ENCODE measurements at regions not wholly inside any gene's neighbourhood (a gene's known extent, or its start where the extent isn't known, plus 50 kb on each side); places are given as distances from the start of the nearest gene placed in this dataset.

DNA sequence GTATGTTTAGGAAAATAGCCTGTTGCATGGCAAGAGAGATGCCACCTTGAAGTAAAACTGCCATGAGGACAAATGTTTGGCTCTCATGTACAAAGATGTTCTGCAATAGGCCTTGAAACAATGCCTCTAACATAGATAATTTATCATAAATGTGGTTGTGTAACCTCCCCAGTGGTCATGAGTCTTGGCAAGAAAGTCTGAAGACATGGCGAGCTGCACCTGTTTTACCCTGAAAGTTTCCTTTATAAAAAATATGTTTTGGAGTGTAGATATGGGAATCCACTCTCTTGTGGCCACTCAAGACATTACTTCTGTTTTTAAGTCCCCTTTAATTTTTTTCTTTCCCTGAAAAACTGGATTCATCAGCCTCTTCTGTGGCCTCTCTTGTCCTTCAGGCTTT is 2217.1 kb downstream of the NCAM2 start:
- no peak for TF ChIP-seq EZH2 (IDR thresholded peaks at IDR 0.05; ENCODE audit: insufficient read depth, poor library complexity, severe bottlenecking)
- TF ChIP-seq EZH2phosphoT487 (IDR thresholded peaks at IDR 0.05; ENCODE audit: insufficient read depth, low read depth): no peak

Data from GM23248 (cell line).